Caco-2 (cell line): ENCODE measurements at regions not wholly inside any gene's neighbourhood (a gene's known extent, or its start where the extent isn't known, plus 50 kb on each side); places are given as distances from the start of the nearest gene placed in this dataset.

Experiments used
- BruUV-seq: library from RNA; stranded (reverse); fragments of 400-500 nt; replicated peaks from 2 replicates; lab custom pipeline; 2021; lab: Mats Ljungman, UMichigan
- CTCF ChIA-PET: fragments of 300-600 bp; sonication (Branson Sonifier 250); formaldehyde crosslinking; loops from one replicate; lab custom pipeline; 2022; ENCODE audit warnings: antibody characterized with exemption; lab: Charles Lee
- POLR2A ChIA-PET: fragments of 300-600 bp; sonication (Branson Sonifier 250); formaldehyde crosslinking; loops from one replicate; lab custom pipeline; 2022; ENCODE audit warnings: antibody characterized with exemption; lab: Charles Lee
- DNase-seq, 2 experiments: peaks; one replicate each; pipeline versions ENCODE4 v3.0.0 to v3.0.0-alpha.2; 2020 to 2022
- H3K27me3 ChIP-seq: replicated peaks from 2 replicates; pipeline ENCODE4 v1.6.0; 2011; ENCODE audit warnings: low read length; ENCODE audit not compliant: control insufficient read depth, insufficient read depth
- H3K36me3 ChIP-seq: 2 replicates; pipeline ENCODE4 v1.5.1; 2011; ENCODE audit warnings: low read length; ENCODE audit not compliant: control insufficient read depth, insufficient read depth
- H3K4me1 ChIP-seq: fragments of 250-450 bp; sonication (Bioruptor Pico); 2 replicates; pipeline ENCODE4 v1.5.1; 2020; ENCODE audit warnings: mild to moderate bottlenecking
- H3K4me3 ChIP-seq: 2 replicates; pipeline ENCODE4 v1.5.1; 2011; ENCODE audit warnings: low read depth, mild to moderate bottlenecking, control low read depth, low read length
- H3K9me3 ChIP-seq: fragments of 250-450 bp; sonication (Bioruptor Pico); 2 replicates; pipeline ENCODE4 v1.5.1; 2020; ENCODE audit warnings: mild to moderate bottlenecking, moderate library complexity
- H3K27ac Mint-ChIP-seq: one replicate; pipeline ENCODE4 v1.8.0; 2022; ENCODE audit warnings: mixed read lengths; ENCODE audit not compliant: unreplicated experiment
- H3K27me3 Mint-ChIP-seq: one replicate; pipeline ENCODE4 v1.8.0; 2022; ENCODE audit warnings: mixed read lengths; ENCODE audit not compliant: insufficient read depth, unreplicated experiment
- H3K36me3 Mint-ChIP-seq: one replicate; pipeline ENCODE4 v1.8.0; 2022; ENCODE audit warnings: mild to moderate bottlenecking, mixed read lengths; ENCODE audit not compliant: insufficient read depth, unreplicated experiment
- H3K4me1 Mint-ChIP-seq: one replicate; pipeline ENCODE4 v1.8.0; 2022; ENCODE audit warnings: low read depth, mixed read lengths; ENCODE audit not compliant: unreplicated experiment
- H3K4me3 Mint-ChIP-seq: one replicate; pipeline ENCODE4 v1.8.0; 2022; ENCODE audit warnings: mild to moderate bottlenecking, moderate library complexity, mixed read lengths; ENCODE audit not compliant: unreplicated experiment
- H3K9me3 Mint-ChIP-seq: one replicate; pipeline ENCODE4 v1.8.0; 2022; ENCODE audit warnings: mixed read lengths; ENCODE audit not compliant: unreplicated experiment
- CTCF ChIP-seq, 2 experiments: fragments of 200-600 bp in 1 of 2; IDR thresholded peaks; 1 replicate in 1 of 2; 2 replicates in 1 of 2; pipeline versions ENCODE4 v1.5.1 to v1.8.0; 2011 to 2022; ENCODE audit warnings: antibody characterized with exemption in 1 of 2, control low read depth in 1 of 2, inconsistent platforms in 1 of 2, low read depth in 1 of 2, low read length in 1 of 2, mild to moderate bottlenecking in 1 of 2, moderate library complexity in 1 of 2; ENCODE audit not compliant: insufficient read depth in 1 of 2, severe bottlenecking in 1 of 2, unreplicated experiment in 1 of 2
- intact Hi-C: fragments of 100-400 bp; cut with micrococcal nuclease; formaldehyde crosslinking; loops from one replicate; pipeline ENCODE4 v1.10.0; 2022; ENCODE audit not compliant: unreplicated experiment

- Mint-ChIP-seq H3K4me1 (peaks cover 7% of the 10 kb centered on the region), H3K27ac (no peak overlapping the region), H3K4me3 (no peak overlapping the region), H3K36me3 (no peaks in the 10 kb centered on the region), H3K9me3 (no peaks in the 10 kb centered on the region), H3K27me3 (no peaks in the 10 kb centered on the region)
- CTCF ChIA-PET = no interaction called here
- no peak overlapping the region for H3K4me3 ChIP-seq
- no peaks in the 10 kb centered on the region for H3K27me3 ChIP-seq
- no peak for TF ChIP-seq CTCF (IDR thresholded peaks at IDR 0.05; ENCODE audit: insufficient read depth in 1 of 2, low read depth in 1 of 2, low read length in 1 of 2, severe bottlenecking in 1 of 2, unreplicated experiment in 1 of 2)
- POLR2A ChIA-PET = no interaction called here
- H3K9me3 ChIP-seq = no peaks in the 10 kb centered on the region
- no TSS peak for BruUV-seq
- intact Hi-C loops = loop anchor here (10.0 kb wide), 2 partner anchors 80 to 380 kb away; partner anchors contain the start of gene PDGFC
- peaks cover 11% of the 10 kb centered on the region; the same call in 1 of the 2 replicates for H3K4me1 ChIP-seq
- H3K36me3 ChIP-seq = no peaks in the 10 kb centered on the region
- no peak for DNase-seq
Observed at GRCh38 chr4:156594624-156595023, 377.0 kb downstream of the PDGFC start.

GRCh38 chr4:156593464-156593863, 378.1 kb downstream of the PDGFC start:
- Histone ChIP-seq H3K36me3 (no peaks in the 10 kb centered on the region), H3K4me3 (no peak overlapping the region), H3K27me3 (no peaks in the 10 kb centered on the region), H3K4me1 (peaks cover 8% of the 10 kb centered on the region; the same call in 1 of the 2 replicates), H3K9me3 (no peaks in the 10 kb centered on the region)
- Mint-ChIP-seq H3K9me3 (no peaks in the 10 kb centered on the region), H3K27ac (no peak overlapping the region), H3K4me3 (no peak overlapping the region), H3K4me1 (peaks cover 4% of the 10 kb centered on the region), H3K36me3 (no peaks in the 10 kb centered on the region), H3K27me3 (no peaks in the 10 kb centered on the region)
- intact Hi-C loops = loop anchor here (10.0 kb wide), 2 partner anchors 81 to 381 kb away; partner anchors contain the start of gene PDGFC
- ChIA-PET POLR2A (no interaction called here), CTCF (no interaction called here)
- DNase-seq = no peak
- no TSS peak for BruUV-seq
- no peak for TF ChIP-seq CTCF (IDR thresholded peaks at IDR 0.05; ENCODE audit: insufficient read depth in 1 of 2, low read depth in 1 of 2, low read length in 1 of 2, severe bottlenecking in 1 of 2, unreplicated experiment in 1 of 2)

GRCh38 chr4:156591679-156592078, 379.9 kb downstream of the PDGFC start:
- Mint-ChIP-seq H3K9me3 (no peaks in the 10 kb centered on the region), H3K27me3 (no peaks in the 10 kb centered on the region), H3K27ac (no peak overlapping the region), H3K4me1 (no peaks in the 10 kb centered on the region), H3K4me3 (no peak overlapping the region), H3K36me3 (no peaks in the 10 kb centered on the region)
- intact Hi-C loops = loop anchor here (10.0 kb wide), 2 partner anchors 83 to 383 kb away; partner anchors contain the start of gene PDGFC
- Histone ChIP-seq H3K36me3 (no peaks in the 10 kb centered on the region), H3K4me1 (no peaks in the 10 kb centered on the region), H3K27me3 (no peaks in the 10 kb centered on the region), H3K4me3 (no peak overlapping the region), H3K9me3 (no peaks in the 10 kb centered on the region)
- TF ChIP-seq CTCF (IDR thresholded peaks at IDR 0.05; ENCODE audit: insufficient read depth in 1 of 2, low read depth in 1 of 2, low read length in 1 of 2, severe bottlenecking in 1 of 2, unreplicated experiment in 1 of 2) = no peak
- POLR2A ChIA-PET = no interaction called here
- BruUV-seq = no TSS peak
- no peak for DNase-seq
- CTCF ChIA-PET = no interaction called here
